ENCODE measurements at regions not wholly inside any gene's neighbourhood (a gene's known extent, or its start where the extent isn't known, plus 50 kb on each side); places are given as distances from the start of the nearest gene placed in this dataset.
A peak's percentile ranks its signal among the peaks of the same experiment; 100 is the strongest.

GRCh38 chr5:93809430-93809829, 68.0 kb upstream of the POU5F2 start:
- DNase-seq (ENCODE audit: extremely low read depth, insufficient read length) = no peak
- Histone ChIP-seq H3K36me3 (ENCODE audit: control insufficient read depth, insufficient read depth, low read length) (no peaks in the 10 kb centered on the region), H3K4me3 (replicated peaks; ENCODE audit: low read depth, low read length) (no peak overlapping the region), H3K27me3 (replicated peaks; ENCODE audit: control insufficient read depth, insufficient read depth, low read length) (no peaks in the 10 kb centered on the region)
- TF ChIP-seq, protein P1, sequence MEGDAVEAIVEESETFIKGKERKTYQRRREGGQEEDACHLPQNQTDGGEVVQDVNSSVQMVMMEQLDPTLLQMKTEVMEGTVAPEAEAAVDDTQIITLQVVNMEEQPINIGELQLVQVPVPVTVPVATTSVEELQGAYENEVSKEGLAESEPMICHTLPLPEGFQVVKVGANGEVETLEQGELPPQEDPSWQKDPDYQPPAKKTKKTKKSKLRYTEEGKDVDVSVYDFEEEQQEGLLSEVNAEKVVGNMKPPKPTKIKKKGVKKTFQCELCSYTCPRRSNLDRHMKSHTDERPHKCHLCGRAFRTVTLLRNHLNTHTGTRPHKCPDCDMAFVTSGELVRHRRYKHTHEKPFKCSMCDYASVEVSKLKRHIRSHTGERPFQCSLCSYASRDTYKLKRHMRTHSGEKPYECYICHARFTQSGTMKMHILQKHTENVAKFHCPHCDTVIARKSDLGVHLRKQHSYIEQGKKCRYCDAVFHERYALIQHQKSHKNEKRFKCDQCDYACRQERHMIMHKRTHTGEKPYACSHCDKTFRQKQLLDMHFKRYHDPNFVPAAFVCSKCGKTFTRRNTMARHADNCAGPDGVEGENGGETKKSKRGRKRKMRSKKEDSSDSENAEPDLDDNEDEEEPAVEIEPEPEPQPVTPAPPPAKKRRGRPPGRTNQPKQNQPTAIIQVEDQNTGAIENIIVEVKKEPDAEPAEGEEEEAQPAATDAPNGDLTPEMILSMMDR (IDR thresholded peaks at IDR 0.05; ENCODE audit: insufficient read depth, low read length, poor library complexity, severe bottlenecking) = no peak

GRCh38 chr5:93807846-93808245, 66.4 kb upstream of the POU5F2 start:
- H3K27me3 ChIP-seq (replicated peaks; ENCODE audit: control insufficient read depth, insufficient read depth, low read length) = no peaks in the 10 kb centered on the region
- no peak for DNase-seq (ENCODE audit: extremely low read depth, insufficient read length)
- H3K4me3 ChIP-seq (replicated peaks; ENCODE audit: low read depth, low read length) = no peak overlapping the region
- H3K36me3 ChIP-seq (ENCODE audit: control insufficient read depth, insufficient read depth, low read length) = no peaks in the 10 kb centered on the region
- TF ChIP-seq, protein P1 (IDR thresholded peaks at IDR 0.05; ENCODE audit: insufficient read depth, low read length, poor library complexity, severe bottlenecking) = no peak

DNA sequence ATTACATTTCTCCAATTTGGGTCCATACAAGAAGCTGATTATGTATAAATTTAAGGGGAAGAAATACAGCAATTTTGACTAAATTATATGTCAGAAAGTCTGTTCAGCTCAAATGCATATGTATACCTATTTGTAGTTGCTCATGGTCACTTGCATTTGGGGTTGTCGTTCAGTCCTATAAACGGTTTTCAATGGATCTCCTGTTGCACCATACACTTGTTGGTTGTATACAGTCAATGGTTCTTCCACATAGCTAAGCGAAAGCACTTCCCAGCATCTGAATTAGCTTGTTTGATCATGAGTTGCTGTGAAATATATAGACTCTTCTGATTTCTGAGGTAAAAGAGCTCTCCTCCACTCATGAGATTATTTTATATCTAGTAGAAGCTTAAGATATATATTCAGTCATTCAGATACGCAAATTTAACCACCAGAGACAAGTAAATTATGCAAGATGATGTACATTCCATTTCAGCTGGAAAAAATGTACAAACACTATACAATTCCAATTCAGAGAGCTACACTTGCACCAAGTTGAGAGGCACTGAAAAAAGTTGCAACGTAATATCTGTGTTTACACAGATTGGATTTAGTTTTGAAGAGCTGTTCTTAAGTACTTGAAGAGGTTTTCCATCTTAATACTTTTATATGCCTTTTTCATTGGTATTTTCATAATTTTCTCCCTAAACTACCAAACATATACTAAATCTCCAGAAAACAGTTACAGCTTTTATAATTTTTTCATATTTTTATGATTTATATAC, 64.4 kb upstream of the POU5F2 start:
- no peaks in the 10 kb centered on the region for H3K27me3 ChIP-seq (replicated peaks; ENCODE audit: control insufficient read depth, insufficient read depth, low read length)
- TF ChIP-seq, protein P1 (IDR thresholded peaks at IDR 0.05; ENCODE audit: insufficient read depth, low read length, poor library complexity, severe bottlenecking) = no peak
- DNase-seq (ENCODE audit: extremely low read depth, insufficient read length) = no peak
- H3K4me3 ChIP-seq (replicated peaks; ENCODE audit: low read depth, low read length) = no peak overlapping the region
- no peaks in the 10 kb centered on the region for H3K36me3 ChIP-seq (ENCODE audit: control insufficient read depth, insufficient read depth, low read length)

- Histone ChIP-seq H3K4me3 (replicated peaks; ENCODE audit: low read depth, low read length) (no peak overlapping the region), H3K36me3 (ENCODE audit: control insufficient read depth, insufficient read depth, low read length) (no peaks in the 10 kb centered on the region), H3K27me3 (replicated peaks; ENCODE audit: control insufficient read depth, insufficient read depth, low read length) (no peaks in the 10 kb centered on the region)
- peak; percentile 7 for DNase-seq (ENCODE audit: extremely low read depth, insufficient read length)
- TF ChIP-seq, protein P1 (IDR thresholded peaks at IDR 0.05; ENCODE audit: insufficient read depth, low read length, poor library complexity, severe bottlenecking) = peak; percentile 50
Measured at GRCh38 chr5:93800988-93801811, 59.8 kb upstream of the POU5F2 start.

GRCh38 chr5:93794954-93795353, 53.6 kb upstream of the POU5F2 start:
- TF ChIP-seq, protein P1 (IDR thresholded peaks at IDR 0.05; ENCODE audit: insufficient read depth, low read length, poor library complexity, severe bottlenecking) = no peak

More at GRCh38 chr5:93794954-93795353, 53.6 kb upstream of the POU5F2 start:
- Histone ChIP-seq H3K27me3 (replicated peaks; ENCODE audit: control insufficient read depth, insufficient read depth, low read length) (no peaks in the 10 kb centered on the region), H3K36me3 (ENCODE audit: control insufficient read depth, insufficient read depth, low read length) (no peaks in the 10 kb centered on the region; the same call in 1 of the 2 replicates), H3K4me3 (replicated peaks; ENCODE audit: low read depth, low read length) (no peak overlapping the region)
- no peak for DNase-seq (ENCODE audit: extremely low read depth, insufficient read length)
